ENCODE measurements at regions not wholly inside any gene's neighbourhood (a gene's known extent, or its start where the extent isn't known, plus 50 kb on each side); places are given as distances from the start of the nearest gene placed in this dataset.

DNA sequence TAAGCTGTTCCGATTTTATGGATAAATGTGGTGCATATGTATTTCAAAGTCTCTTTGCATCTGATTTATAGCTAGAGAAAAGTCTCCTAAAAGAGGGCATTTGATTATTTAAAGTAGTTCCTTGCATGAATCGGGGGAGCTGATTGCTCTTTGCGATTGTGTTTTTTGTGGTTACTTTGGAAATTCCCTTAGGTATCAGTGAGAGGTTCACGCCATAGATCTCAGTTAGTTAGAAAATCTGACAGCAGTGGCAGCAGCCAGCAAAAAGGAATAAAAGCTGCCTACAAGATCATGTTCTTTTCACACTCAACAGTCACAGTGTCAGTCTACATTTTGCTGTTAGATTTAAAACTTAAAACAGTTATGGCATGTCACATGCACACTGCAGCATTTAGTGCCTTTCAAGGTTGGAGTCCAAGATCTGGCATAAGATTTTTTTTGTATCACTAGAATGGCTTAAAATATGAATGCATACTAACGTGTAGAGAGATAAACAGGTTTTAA, 436.5 kb upstream of the PCDH20 start:
- H3K4me3 ChIP-seq (ENCODE audit: low read depth, low read length): no peak overlapping the region
- no peak overlapping the region for H2AFZ ChIP-seq
- no peaks in the 10 kb centered on the region for H3K36me3 ChIP-seq (ENCODE audit: control insufficient read depth, insufficient read depth, low read length)
- H3K79me2 ChIP-seq: no peaks in the 10 kb centered on the region
- H3K4me1 ChIP-seq: no peaks in the 10 kb centered on the region
- no peak overlapping the region for H3K4me2 ChIP-seq (ENCODE audit: low read length)
- H3K9me3 ChIP-seq (ENCODE audit: control insufficient read depth, low read length): no peaks in the 10 kb centered on the region
- no peak overlapping the region for H3K27ac ChIP-seq
- no peaks in the 10 kb centered on the region for H3K27me3 ChIP-seq (ENCODE audit: control insufficient read depth, insufficient read depth, low read length)
- no peak overlapping the region for H3K9ac ChIP-seq
- TF ChIP-seq, protein P1, sequence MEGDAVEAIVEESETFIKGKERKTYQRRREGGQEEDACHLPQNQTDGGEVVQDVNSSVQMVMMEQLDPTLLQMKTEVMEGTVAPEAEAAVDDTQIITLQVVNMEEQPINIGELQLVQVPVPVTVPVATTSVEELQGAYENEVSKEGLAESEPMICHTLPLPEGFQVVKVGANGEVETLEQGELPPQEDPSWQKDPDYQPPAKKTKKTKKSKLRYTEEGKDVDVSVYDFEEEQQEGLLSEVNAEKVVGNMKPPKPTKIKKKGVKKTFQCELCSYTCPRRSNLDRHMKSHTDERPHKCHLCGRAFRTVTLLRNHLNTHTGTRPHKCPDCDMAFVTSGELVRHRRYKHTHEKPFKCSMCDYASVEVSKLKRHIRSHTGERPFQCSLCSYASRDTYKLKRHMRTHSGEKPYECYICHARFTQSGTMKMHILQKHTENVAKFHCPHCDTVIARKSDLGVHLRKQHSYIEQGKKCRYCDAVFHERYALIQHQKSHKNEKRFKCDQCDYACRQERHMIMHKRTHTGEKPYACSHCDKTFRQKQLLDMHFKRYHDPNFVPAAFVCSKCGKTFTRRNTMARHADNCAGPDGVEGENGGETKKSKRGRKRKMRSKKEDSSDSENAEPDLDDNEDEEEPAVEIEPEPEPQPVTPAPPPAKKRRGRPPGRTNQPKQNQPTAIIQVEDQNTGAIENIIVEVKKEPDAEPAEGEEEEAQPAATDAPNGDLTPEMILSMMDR (IDR thresholded peaks at IDR 0.05): no peak

DNA sequence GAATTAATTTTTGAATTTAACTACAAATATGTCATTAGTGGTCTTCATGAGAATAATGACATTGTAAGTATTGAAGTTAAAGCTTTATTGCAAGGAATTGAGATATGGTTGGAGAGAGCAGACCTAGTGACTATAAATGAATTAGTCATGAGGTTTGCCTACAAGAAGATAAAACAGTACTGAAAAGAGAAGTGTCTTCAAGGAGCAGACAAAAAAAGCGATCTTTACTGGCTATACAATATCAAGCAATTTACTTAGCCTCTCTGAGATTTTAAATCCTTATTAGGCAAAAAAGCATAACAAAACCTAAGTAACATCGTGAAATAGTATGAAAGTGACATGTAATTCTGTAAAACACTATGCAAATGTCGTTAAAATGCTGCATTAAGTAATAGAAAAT, 435.1 kb upstream of the PCDH20 start:
- Histone ChIP-seq H2AFZ (no peak overlapping the region), H3K4me2 (ENCODE audit: low read length) (no peak overlapping the region), H3K27ac (no peak overlapping the region), H3K9me3 (ENCODE audit: control insufficient read depth, low read length) (no peaks in the 10 kb centered on the region), H3K4me3 (ENCODE audit: low read depth, low read length) (no peak overlapping the region), H3K9ac (no peak overlapping the region), H3K4me1 (no peaks in the 10 kb centered on the region), H3K27me3 (ENCODE audit: control insufficient read depth, insufficient read depth, low read length) (no peaks in the 10 kb centered on the region), H3K36me3 (ENCODE audit: control insufficient read depth, insufficient read depth, low read length) (no peaks in the 10 kb centered on the region), H3K79me2 (no peaks in the 10 kb centered on the region)
- TF ChIP-seq, protein P1 (IDR thresholded peaks at IDR 0.05): no peak

DNA sequence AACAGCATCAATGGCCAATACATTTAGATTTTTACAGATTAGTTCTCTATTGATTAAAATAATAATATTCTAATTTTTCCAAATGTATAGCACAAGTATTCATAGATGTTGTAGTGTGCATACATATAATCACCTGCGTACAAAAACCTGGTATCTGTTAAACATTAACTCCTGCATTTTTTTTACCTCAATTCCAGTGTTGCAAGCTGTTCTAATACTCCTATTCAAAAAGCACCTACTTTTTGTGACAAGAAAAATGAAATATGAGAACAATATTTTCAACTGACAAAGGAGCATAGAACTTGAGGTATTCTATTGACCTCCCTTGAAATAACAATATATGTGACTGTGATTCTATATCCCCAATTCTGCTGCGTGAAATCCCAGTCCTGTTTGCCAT, 422.9 kb upstream of the PCDH20 start:
- Histone ChIP-seq H3K4me3 (ENCODE audit: low read depth, low read length) (no peak overlapping the region), H3K79me2 (no peaks in the 10 kb centered on the region), H2AFZ (no peak overlapping the region), H3K36me3 (ENCODE audit: control insufficient read depth, insufficient read depth, low read length) (no peaks in the 10 kb centered on the region), H3K27me3 (ENCODE audit: control insufficient read depth, insufficient read depth, low read length) (no peaks in the 10 kb centered on the region), H3K4me2 (ENCODE audit: low read length) (no peak overlapping the region), H3K4me1 (no peaks in the 10 kb centered on the region), H3K27ac (no peak overlapping the region), H3K9ac (no peak overlapping the region), H3K9me3 (ENCODE audit: control insufficient read depth, low read length) (no peaks in the 10 kb centered on the region)
- TF ChIP-seq, protein P1 (IDR thresholded peaks at IDR 0.05): no peak

DNA sequence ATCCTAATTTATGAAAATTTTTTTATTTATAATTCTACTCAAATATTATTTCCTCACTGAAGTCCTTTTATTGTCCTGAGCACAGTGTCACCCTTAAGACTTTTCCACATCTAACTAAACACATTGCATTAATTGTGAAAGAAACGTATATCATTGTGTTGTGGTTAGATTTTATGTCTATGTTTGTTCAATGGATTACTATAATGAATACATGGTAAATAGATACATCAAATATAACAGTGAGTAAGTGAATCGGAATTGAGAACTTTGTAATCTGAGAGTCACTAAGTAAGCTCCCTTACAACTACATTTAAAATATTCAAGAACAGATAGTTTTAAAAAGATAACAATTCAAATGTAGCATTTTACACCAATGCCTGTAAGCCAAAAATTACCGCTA, 417.6 kb upstream of the PCDH20 start:
- TF ChIP-seq, protein P1 (IDR thresholded peaks at IDR 0.05): no peak

DNA sequence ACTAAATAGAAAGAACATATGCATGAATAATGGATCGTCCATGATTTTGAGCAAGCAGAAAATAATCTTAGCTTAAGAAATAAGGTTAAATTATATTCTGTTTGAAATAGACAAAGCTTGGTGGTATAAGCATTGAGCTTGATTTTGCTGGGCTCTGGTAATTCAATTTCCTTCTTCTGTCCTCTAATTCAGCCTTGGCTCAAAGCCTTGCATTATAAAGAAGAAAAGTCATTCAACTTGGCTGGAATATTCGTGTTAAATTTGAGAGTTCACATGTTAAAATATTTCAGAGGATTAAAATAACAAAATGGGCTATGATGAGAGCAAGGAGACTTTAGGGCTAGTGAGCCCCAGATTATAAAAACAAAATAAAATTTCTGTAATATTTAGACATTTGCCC, 415.4 kb upstream of the PCDH20 start:
- Histone ChIP-seq H3K36me3 (ENCODE audit: control insufficient read depth, insufficient read depth, low read length) (no peaks in the 10 kb centered on the region), H3K9ac (no peak overlapping the region), H3K4me2 (ENCODE audit: low read length) (no peak overlapping the region), H3K9me3 (ENCODE audit: control insufficient read depth, low read length) (no peaks in the 10 kb centered on the region), H3K79me2 (no peaks in the 10 kb centered on the region), H3K27me3 (ENCODE audit: control insufficient read depth, insufficient read depth, low read length) (no peaks in the 10 kb centered on the region), H3K4me1 (no peaks in the 10 kb centered on the region), H3K27ac (no peak overlapping the region), H2AFZ (no peak overlapping the region), H3K4me3 (ENCODE audit: low read depth, low read length) (no peak overlapping the region)
- TF ChIP-seq, protein P1 (IDR thresholded peaks at IDR 0.05): no peak

More for the DNA sequence above, 417.6 kb upstream of the PCDH20 start:
- Histone ChIP-seq H3K4me3 (ENCODE audit: low read depth, low read length) (no peak overlapping the region), H3K79me2 (no peaks in the 10 kb centered on the region), H3K27ac (no peak overlapping the region), H3K4me1 (no peaks in the 10 kb centered on the region), H3K9ac (no peak overlapping the region), H3K4me2 (ENCODE audit: low read length) (no peak overlapping the region), H2AFZ (no peak overlapping the region), H3K36me3 (ENCODE audit: control insufficient read depth, insufficient read depth, low read length) (no peaks in the 10 kb centered on the region), H3K9me3 (ENCODE audit: control insufficient read depth, low read length) (no peaks in the 10 kb centered on the region), H3K27me3 (ENCODE audit: control insufficient read depth, insufficient read depth, low read length) (no peaks in the 10 kb centered on the region)

All from parathyroid adenoma (tissue), 2 donors.